SK-N-SH (cell line): ENCODE measurements at regions not wholly inside any gene's neighbourhood (a gene's known extent, or its start where the extent isn't known, plus 50 kb on each side); places are given as distances from the start of the nearest gene placed in this dataset.

Experiments used
- CTCF ChIA-PET: fragments of 300-600, 350-600 bp; formaldehyde crosslinking; extraction: SDS; loops from one replicate; lab custom pipeline; 2021; lab: Yijun Ruan, JAX
- POLR2A ChIA-PET: fragments of 350-600 bp; sonication (Branson Sonifier 250); formaldehyde crosslinking; extraction: SDS; loops from one replicate; lab custom pipeline; 2020; ENCODE audit warnings: antibody characterized with exemption, inconsistent platforms; lab: Yijun Ruan, JAX
- DNase-seq: peaks from one replicate; pipeline ENCODE4 v3.0.0; 2012
- H2AFZ ChIP-seq: fragments of 200-600 bp; sonication (generic); 2 replicates; pipeline ENCODE4 v1.8.1; 2016; ENCODE audit warnings: antibody characterized with exemption, mild to moderate bottlenecking, low read depth
- H3F3A ChIP-seq: fragments of 200-600 bp; sonication (generic); replicated peaks from 2 replicates; pipeline ENCODE3; 2016; ENCODE audit warnings: antibody characterized with exemption, mild to moderate bottlenecking; ENCODE audit not compliant: insufficient read depth
- H3K27ac ChIP-seq, 2 experiments: fragments of 200-500 bp in 1 of 2; fragments of 200-600 bp in 1 of 2; sonication (Bioruptor generic) in 1 of 2; sonication (generic), shearing (Covaris generic) in 1 of 2; 2 replicates each; pipeline versions ENCODE4 v1.5.1 to v1.6.1; 2014 to 2016; ENCODE audit warnings: low read depth in 2 of 2, inconsistent platforms in 1 of 2, low read length in 1 of 2, mild to moderate bottlenecking in 1 of 2, mixed read lengths in 1 of 2
- H3K27me3 ChIP-seq: fragments of 200-600 bp; sonication (generic), shearing (Covaris generic); 2 replicates; pipeline ENCODE4 v1.6.1; 2016; ENCODE audit warnings: mixed run types; ENCODE audit not compliant: insufficient read depth
- H3K36me3 ChIP-seq, 2 experiments: fragments of 200-500 bp in 1 of 2; fragments of 200-600 bp in 1 of 2; sonication (Bioruptor generic) in 1 of 2; sonication (generic) in 1 of 2; replicated peaks in 1 of 2; 2 replicates each; pipeline versions ENCODE3 to v1.5.1; 2014 to 2016; ENCODE audit warnings: low read length in 1 of 2, mild to moderate bottlenecking in 1 of 2; ENCODE audit not compliant: insufficient read depth in 2 of 2, control insufficient read depth in 1 of 2
- H3K4me1 ChIP-seq, 2 experiments: fragments of 200-500 bp in 1 of 2; fragments of 200-600 bp in 1 of 2; sonication (Bioruptor generic) in 1 of 2; sonication (generic), shearing (Covaris generic) in 1 of 2; 2 replicates each; pipeline versions ENCODE4 v1.5.1 to v1.6.1; 2014 to 2016; ENCODE audit warnings: low read depth in 1 of 2, low read length in 1 of 2, mixed run types in 1 of 2; ENCODE audit not compliant: insufficient read depth in 2 of 2, control insufficient read depth in 1 of 2
- H3K4me2 ChIP-seq: fragments of 200-600 bp; sonication (generic), shearing (Covaris generic); 2 replicates; pipeline ENCODE4 v1.6.1; 2017; ENCODE audit warnings: mixed run types
- H3K4me3 ChIP-seq, 2 experiments: fragments of 200-500 bp in 1 of 2; fragments of 200-600 bp in 1 of 2; sonication (Bioruptor generic) in 1 of 2; sonication (generic), shearing (Covaris generic) in 1 of 2; 2 replicates each; pipeline versions ENCODE4 v1.5.1 to v1.8.1; 2014 to 2016; ENCODE audit warnings: low read depth in 2 of 2, inconsistent platforms in 1 of 2, low read length in 1 of 2, mild to moderate bottlenecking in 1 of 2, mixed read lengths in 1 of 2, moderate library complexity in 1 of 2
- H3K79me2 ChIP-seq: fragments of 200-600 bp; sonication (generic); 2 replicates; pipeline ENCODE4 v1.8.1; 2017; ENCODE audit warnings: mild to moderate bottlenecking; ENCODE audit not compliant: insufficient read depth
- H3K9ac ChIP-seq: fragments of 200-600 bp; sonication (generic); 2 replicates; pipeline ENCODE4 v1.6.1; 2017; ENCODE audit warnings: mixed run types
- H3K9me2 ChIP-seq: fragments of 200-600 bp; sonication (generic); 2 replicates; pipeline ENCODE4 v1.6.1; 2017; ENCODE audit warnings: mixed run types
- H3K9me3 ChIP-seq: fragments of 200-600 bp; sonication (generic); 2 replicates; pipeline ENCODE4 v1.6.1; 2017; ENCODE audit warnings: mixed run types, mild to moderate bottlenecking, moderate library complexity
- H4K20me1 ChIP-seq: fragments of 200-600 bp; sonication (generic); 2 replicates; pipeline ENCODE4 v1.6.1; 2017; ENCODE audit warnings: mild to moderate bottlenecking, mixed run types; ENCODE audit not compliant: insufficient read depth
- EP300 ChIP-seq, 2 experiments: IDR thresholded peaks; 2 replicates each; pipeline versions ENCODE4 v1.4.0 to v1.6.1; 2012; ENCODE audit warnings: borderline replicate concordance in 1 of 2, low read depth in 1 of 2, low read length in 1 of 2
- EZH2phosphoT487 ChIP-seq: fragments of 200-600 bp; sonication (generic); IDR thresholded peaks from 2 replicates; pipeline ENCODE4 v1.6.1; 2017; ENCODE audit warnings: low read depth, mixed run types, mild to moderate bottlenecking, antibody characterized with exemption, moderate library complexity, borderline replicate concordance
- FOSL2 ChIP-seq: IDR thresholded peaks from 2 replicates; pipeline ENCODE4 v1.4.0; 2012; ENCODE audit warnings: low read depth, mild to moderate bottlenecking, moderate library complexity, borderline replicate concordance
- FOXM1 ChIP-seq: IDR thresholded peaks from 2 replicates; pipeline ENCODE4 v1.4.0; 2012; ENCODE audit warnings: low read depth, mild to moderate bottlenecking
- GATA2 ChIP-seq: sonication (generic); formaldehyde crosslinking; IDR thresholded peaks from 2 replicates; pipeline ENCODE4 v1.5.0; 2020; ENCODE audit warnings: mild to moderate bottlenecking, missing genetic modification reagents
- JUND ChIP-seq: IDR thresholded peaks from 2 replicates; pipeline ENCODE4 v1.4.0; 2012
- MXI1 ChIP-seq: IDR thresholded peaks from 2 replicates; pipeline ENCODE4 v1.6.1; 2012; ENCODE audit warnings: mild to moderate bottlenecking, low read depth, low read length, improper control_type of control experiment
- NFIC ChIP-seq: IDR thresholded peaks from 2 replicates; pipeline ENCODE4 v1.4.0; 2012; ENCODE audit warnings: borderline replicate concordance
- POLR2AphosphoS5 ChIP-seq: IDR thresholded peaks from 2 replicates; pipeline ENCODE4 v1.6.1; 2012; ENCODE audit warnings: low read depth, low read length
- RAD21 ChIP-seq: IDR thresholded peaks from 2 replicates; pipeline ENCODE4 v1.6.1; 2012; ENCODE audit warnings: mild to moderate bottlenecking, low read length
- REST ChIP-seq: IDR thresholded peaks from 2 replicates; pipeline ENCODE4 v1.6.1; 2012; ENCODE audit warnings: mild to moderate bottlenecking, low read depth, low read length, moderate library complexity
- RFX5 ChIP-seq: IDR thresholded peaks from 2 replicates; pipeline ENCODE4 v1.6.1; 2012; ENCODE audit warnings: mild to moderate bottlenecking, improper control_type of control experiment, low read length
- TCF12 ChIP-seq: IDR thresholded peaks from 2 replicates; pipeline ENCODE4 v1.4.0; 2012
- TEAD4 ChIP-seq: IDR thresholded peaks from 2 replicates; pipeline ENCODE4 v1.4.0; 2012; ENCODE audit warnings: mild to moderate bottlenecking, borderline replicate concordance; ENCODE audit not compliant: insufficient read depth
- USF1 ChIP-seq: IDR thresholded peaks from 2 replicates; pipeline ENCODE4 v1.4.0; 2012; ENCODE audit warnings: low read depth, borderline replicate concordance
- YY1 ChIP-seq: IDR thresholded peaks from 2 replicates; pipeline ENCODE4 v1.4.0; 2012; ENCODE audit warnings: low read depth, mild to moderate bottlenecking
- ZBTB33 ChIP-seq: IDR thresholded peaks from 2 replicates; pipeline ENCODE4 v1.4.0; 2012; ENCODE audit warnings: low read depth, borderline replicate concordance
- WGBS: methylation state at CpG from one replicate; pipeline ENCODE4 v1.1.6; 2017; ENCODE audit warnings: low lambda C conversion rate; 5-methylcytosine and 5-hydroxymethylcytosine counted together
- TF ChIP-seq, protein P1 (sequence below): fragments of 150-350 bp; IDR thresholded peaks from 2 replicates; pipeline ENCODE4 v1.6.1; 2016; ENCODE audit warnings: mild to moderate bottlenecking, low read depth, low read length

DNA sequence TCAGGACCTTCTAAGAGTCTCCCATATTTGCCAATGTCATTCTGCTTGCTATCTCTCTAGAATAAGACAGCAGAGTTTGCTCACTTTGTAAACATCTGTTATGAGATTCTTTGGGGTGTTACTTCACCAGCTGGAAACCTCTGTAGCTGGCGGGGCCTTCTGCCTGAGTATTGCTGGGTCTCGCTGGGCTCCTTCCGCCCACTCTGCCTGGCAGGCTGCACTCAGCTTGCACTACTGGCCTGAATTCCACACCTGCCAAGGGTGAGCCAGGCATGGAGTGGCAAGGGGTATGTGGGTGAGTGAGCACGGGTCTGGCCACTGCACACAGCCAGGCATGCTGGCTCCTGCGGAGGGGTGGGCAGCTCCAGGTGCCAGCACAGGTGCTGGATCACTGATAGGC is 267.3 kb upstream of the PDE3A start (continued):
- TF ChIP-seq, protein P1, sequence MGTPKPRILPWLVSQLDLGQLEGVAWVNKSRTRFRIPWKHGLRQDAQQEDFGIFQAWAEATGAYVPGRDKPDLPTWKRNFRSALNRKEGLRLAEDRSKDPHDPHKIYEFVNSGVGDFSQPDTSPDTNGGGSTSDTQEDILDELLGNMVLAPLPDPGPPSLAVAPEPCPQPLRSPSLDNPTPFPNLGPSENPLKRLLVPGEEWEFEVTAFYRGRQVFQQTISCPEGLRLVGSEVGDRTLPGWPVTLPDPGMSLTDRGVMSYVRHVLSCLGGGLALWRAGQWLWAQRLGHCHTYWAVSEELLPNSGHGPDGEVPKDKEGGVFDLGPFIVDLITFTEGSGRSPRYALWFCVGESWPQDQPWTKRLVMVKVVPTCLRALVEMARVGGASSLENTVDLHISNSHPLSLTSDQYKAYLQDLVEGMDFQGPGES: no peak

- no peaks in the 10 kb centered on the region for H3K9me2 ChIP-seq
- H3F3A ChIP-seq: no peaks in the 10 kb centered on the region
- H3K4me1 ChIP-seq: no peaks in the 10 kb centered on the region; a peak in 2 of 4 replicates
- ChIA-PET POLR2A (no interaction called here), CTCF (no interaction called here)
- H3K9ac ChIP-seq: no peak overlapping the region
- no peaks in the 10 kb centered on the region for H3K36me3 ChIP-seq
- H3K27ac ChIP-seq: no peak overlapping the region
- H3K4me2 ChIP-seq: no peak overlapping the region
- no peak for DNase-seq
- no peaks in the 10 kb centered on the region for H3K27me3 ChIP-seq
- no peaks in the 10 kb centered on the region for H4K20me1 ChIP-seq
- H3K9me3 ChIP-seq: no peaks in the 10 kb centered on the region
- H3K79me2 ChIP-seq: no peaks in the 10 kb centered on the region
- H3K4me3 ChIP-seq: no peak overlapping the region
- TF ChIP-seq, protein P1: no peak
- no peak for TF ChIP-seq YY1
- H2AFZ ChIP-seq: no peak overlapping the region
These were observed 262.4 kb upstream of the PDE3A start for GRCh38 chr12:20105943-20106342.

- no peak overlapping the region for H2AFZ ChIP-seq
- TF ChIP-seq FOSL2: no peak
- no peak for TF ChIP-seq JUND
- no peak for TF ChIP-seq NFIC
- TF ChIP-seq EP300 (IDR thresholded peaks at IDR 0.05; ENCODE audit: borderline replicate concordance in 1 of 2, low read depth in 1 of 2, low read length in 1 of 2): no peak
- no peak for TF ChIP-seq RAD21
- no peak for TF ChIP-seq MXI1
- TF ChIP-seq TEAD4: no peak
- no peak for TF ChIP-seq ZBTB33
- TF ChIP-seq POLR2AphosphoS5: no peak
- TF ChIP-seq REST: no peak
- TF ChIP-seq GATA2 (CRISPR knock-in tag): no peak
- TF ChIP-seq EZH2phosphoT487: no peak
- no peak for TF ChIP-seq FOXM1
- TF ChIP-seq RFX5: no peak
- no peak for TF ChIP-seq TCF12
- no peak for TF ChIP-seq USF1
- 59% methylated on average over 5 of the region's 5 CpGs for WGBS
- no peaks in the 10 kb centered on the region for H3K36me3 ChIP-seq
- no peaks in the 10 kb centered on the region for H3K27me3 ChIP-seq
- POLR2A ChIA-PET: no interaction called here
- no peaks in the 10 kb centered on the region for H4K20me1 ChIP-seq
- H3F3A ChIP-seq: no peaks in the 10 kb centered on the region
- no peaks in the 10 kb centered on the region for H3K79me2 ChIP-seq
- H3K4me1 ChIP-seq: no peaks in the 10 kb centered on the region; a peak in 1 of 4 replicates
- H3K27ac ChIP-seq: no peak overlapping the region
- no peak overlapping the region for H3K9ac ChIP-seq
- H3K9me3 ChIP-seq: no peaks in the 10 kb centered on the region
- no peak for DNase-seq
- H3K4me2 ChIP-seq: no peak overlapping the region
- CTCF ChIA-PET: no interaction called here
- no peak overlapping the region for H3K4me3 ChIP-seq
- no peaks in the 10 kb centered on the region for H3K9me2 ChIP-seq
These were observed 258.7 kb upstream of the PDE3A start for GRCh38 chr12:20109676-20110075.
